GM18868 (cell line): ENCODE measurements at regions not wholly inside any gene's neighbourhood (a gene's known extent, or its start where the extent isn't known, plus 50 kb on each side); places are given as distances from the start of the nearest gene placed in this dataset.
A peak's percentile ranks its signal among the peaks of the same experiment; 100 is the strongest.
"Not testable (repeated sequence)": the region's sequence is repeated elsewhere in the genome, so short reads cannot be mapped to it uniquely, and the experiment has no call there.

Source experiments
- ATAC-seq: cut with Tn5 transposase; IDR thresholded peaks from one replicate; pipeline ENCODE4 v1.9.1; 2021; ENCODE audit warnings: mild to moderate bottlenecking, moderate library complexity; ENCODE audit not compliant: unreplicated experiment

GRCh38 chr2:234577191-234577590 is 80.3 kb upstream of the ARL4C start:
- no peak for ATAC-seq

GRCh38 chr2:234571620-234572407 is 74.9 kb upstream of the ARL4C start:
- ATAC-seq, result peak; percentile 47

- ATAC-seq, result no peak
Measured at GRCh38 chr2:234570476-234570875, 73.6 kb upstream of the ARL4C start.

GRCh38 chr2:234569776-234570430 is 73.0 kb upstream of the ARL4C start:
- ATAC-seq, result no peak

- ATAC-seq, result no peak
Measured at GRCh38 chr2:234566622-234567021, 69.7 kb upstream of the ARL4C start.

- no peak for ATAC-seq
Measured at GRCh38 chr2:234565842-234566619, 69.2 kb upstream of the ARL4C start.

GRCh38 chr2:234565201-234565600 is 68.3 kb upstream of the ARL4C start:
- no peak for ATAC-seq

- no peak for ATAC-seq
Measured at GRCh38 chr2:234564699-234565098, 67.8 kb upstream of the ARL4C start.

- ATAC-seq, result no peak
Measured at GRCh38 chr2:234559609-234560008, 62.7 kb upstream of the ARL4C start.

- no peak for ATAC-seq
Measured at GRCh38 chr2:234558642-234559041, 61.8 kb upstream of the ARL4C start.

- ATAC-seq, result no peak
Measured at GRCh38 chr2:234556848-234557573, 60.1 kb upstream of the ARL4C start.

GRCh38 chr2:234555616-234556249 is 58.9 kb upstream of the ARL4C start:
- no peak for ATAC-seq

- ATAC-seq, result no peak
Measured at GRCh38 chr2:234555161-234555560, 58.3 kb upstream of the ARL4C start.

GRCh38 chr2:234553223-234553622 is 56.3 kb upstream of the ARL4C start:
- ATAC-seq, result not testable (repeated sequence)

GRCh38 chr2:234550511-234551107 is 53.7 kb upstream of the ARL4C start:
- ATAC-seq, result peak; percentile 67

- ATAC-seq, result no peak
Measured at GRCh38 chr2:234550056-234550455, 53.2 kb upstream of the ARL4C start.

GRCh38 chr2:234548695-234549420 is 52.0 kb upstream of the ARL4C start:
- no peak for ATAC-seq

GRCh38 chr2:234546770-234547169 is 49.9 kb upstream of the ARL4C start:
- ATAC-seq, result no peak
